SK-N-SH (cell line): ENCODE measurements at regions not wholly inside any gene's neighbourhood (a gene's known extent, or its start where the extent isn't known, plus 50 kb on each side); places are given as distances from the start of the nearest gene placed in this dataset.

Experiments
- CTCF ChIP-seq: fragments of 200-600 bp; sonication (generic); IDR thresholded peaks from 2 replicates; pipeline ENCODE4 v1.6.1; 2017; ENCODE audit warnings: antibody characterized with exemption, mild to moderate bottlenecking, moderate library complexity
- EZH2phosphoT487 ChIP-seq: fragments of 200-600 bp; sonication (generic); IDR thresholded peaks from 2 replicates; pipeline ENCODE4 v1.6.1; 2017; ENCODE audit warnings: low read depth, mixed run types, mild to moderate bottlenecking, antibody characterized with exemption, moderate library complexity, borderline replicate concordance
- GATA2 ChIP-seq: sonication (generic); formaldehyde crosslinking; IDR thresholded peaks from 2 replicates; pipeline ENCODE4 v1.5.0; 2020; ENCODE audit warnings: mild to moderate bottlenecking, missing genetic modification reagents
- MAX ChIP-seq: IDR thresholded peaks from 2 replicates; pipeline ENCODE4 v1.4.0; 2012; ENCODE audit warnings: low read depth
- MXI1 ChIP-seq: IDR thresholded peaks from 2 replicates; pipeline ENCODE4 v1.6.1; 2012; ENCODE audit warnings: mild to moderate bottlenecking, low read depth, low read length, improper control_type of control experiment
- NFIC ChIP-seq: IDR thresholded peaks from 2 replicates; pipeline ENCODE4 v1.4.0; 2012; ENCODE audit warnings: borderline replicate concordance
- POLR2AphosphoS5 ChIP-seq: IDR thresholded peaks from 2 replicates; pipeline ENCODE4 v1.6.1; 2012; ENCODE audit warnings: low read depth, low read length
- RAD21 ChIP-seq: IDR thresholded peaks from 2 replicates; pipeline ENCODE4 v1.6.1; 2012; ENCODE audit warnings: mild to moderate bottlenecking, low read length
- RCOR1 ChIP-seq: fragments of 150-350 bp; IDR thresholded peaks from 2 replicates; pipeline ENCODE4 v1.6.1; 2017; ENCODE audit warnings: antibody characterized with exemption, low read length
- TAF1 ChIP-seq: IDR thresholded peaks from 2 replicates; pipeline ENCODE4 v1.6.1; 2012; ENCODE audit warnings: low read depth, mild to moderate bottlenecking, low read length, moderate library complexity, borderline replicate concordance
- YY1 ChIP-seq: IDR thresholded peaks from 2 replicates; pipeline ENCODE4 v1.4.0; 2012; ENCODE audit warnings: low read depth, mild to moderate bottlenecking

- TF ChIP-seq MAX (no peak), CTCF (no peak), EZH2phosphoT487 (no peak), MXI1 (no peak), TAF1 (no peak), YY1 (no peak), NFIC (no peak), RCOR1 (no peak), GATA2 (CRISPR knock-in tag) (no peak), POLR2AphosphoS5 (no peak), RAD21 (no peak)
Observed at GRCh38 chr15:99487337-99487730, 78.5 kb upstream of the MEF2A start.
